ENCODE measurements at regions not wholly inside any gene's neighbourhood (a gene's known extent, or its start where the extent isn't known, plus 50 kb on each side); places are given as distances from the start of the nearest gene placed in this dataset.

DNA sequence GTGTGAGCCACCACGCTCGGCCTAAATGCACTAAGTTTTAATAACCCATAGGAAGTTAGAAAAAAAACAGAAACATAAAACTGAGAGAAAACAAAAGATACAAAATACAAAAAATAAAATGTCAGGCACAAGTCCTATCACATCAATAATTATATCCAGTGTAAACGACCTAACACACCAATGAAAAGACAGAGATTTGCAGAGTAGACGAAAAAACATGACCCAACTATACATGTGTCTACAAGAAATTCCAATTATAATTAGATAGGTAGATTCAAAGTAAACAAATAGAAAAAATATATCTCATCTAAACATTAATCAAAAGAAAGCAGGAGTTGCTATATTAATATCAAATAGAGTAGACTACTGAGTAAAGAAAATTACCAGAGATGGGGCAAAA lies 69.4 kb upstream of the NUDT4 start:
- TF ChIP-seq, protein P1, sequence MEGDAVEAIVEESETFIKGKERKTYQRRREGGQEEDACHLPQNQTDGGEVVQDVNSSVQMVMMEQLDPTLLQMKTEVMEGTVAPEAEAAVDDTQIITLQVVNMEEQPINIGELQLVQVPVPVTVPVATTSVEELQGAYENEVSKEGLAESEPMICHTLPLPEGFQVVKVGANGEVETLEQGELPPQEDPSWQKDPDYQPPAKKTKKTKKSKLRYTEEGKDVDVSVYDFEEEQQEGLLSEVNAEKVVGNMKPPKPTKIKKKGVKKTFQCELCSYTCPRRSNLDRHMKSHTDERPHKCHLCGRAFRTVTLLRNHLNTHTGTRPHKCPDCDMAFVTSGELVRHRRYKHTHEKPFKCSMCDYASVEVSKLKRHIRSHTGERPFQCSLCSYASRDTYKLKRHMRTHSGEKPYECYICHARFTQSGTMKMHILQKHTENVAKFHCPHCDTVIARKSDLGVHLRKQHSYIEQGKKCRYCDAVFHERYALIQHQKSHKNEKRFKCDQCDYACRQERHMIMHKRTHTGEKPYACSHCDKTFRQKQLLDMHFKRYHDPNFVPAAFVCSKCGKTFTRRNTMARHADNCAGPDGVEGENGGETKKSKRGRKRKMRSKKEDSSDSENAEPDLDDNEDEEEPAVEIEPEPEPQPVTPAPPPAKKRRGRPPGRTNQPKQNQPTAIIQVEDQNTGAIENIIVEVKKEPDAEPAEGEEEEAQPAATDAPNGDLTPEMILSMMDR (IDR thresholded peaks at IDR 0.05), result no peak
- no peak for TF ChIP-seq POLR2A (IDR thresholded peaks at IDR 0.05)

All from uterus (tissue), 2 donors.